ENCODE measurements at regions not wholly inside any gene's neighbourhood (a gene's known extent, or its start where the extent isn't known, plus 50 kb on each side); places are given as distances from the start of the nearest gene placed in this dataset.
A peak's percentile ranks its signal among the peaks of the same experiment; 100 is the strongest.

DNA sequence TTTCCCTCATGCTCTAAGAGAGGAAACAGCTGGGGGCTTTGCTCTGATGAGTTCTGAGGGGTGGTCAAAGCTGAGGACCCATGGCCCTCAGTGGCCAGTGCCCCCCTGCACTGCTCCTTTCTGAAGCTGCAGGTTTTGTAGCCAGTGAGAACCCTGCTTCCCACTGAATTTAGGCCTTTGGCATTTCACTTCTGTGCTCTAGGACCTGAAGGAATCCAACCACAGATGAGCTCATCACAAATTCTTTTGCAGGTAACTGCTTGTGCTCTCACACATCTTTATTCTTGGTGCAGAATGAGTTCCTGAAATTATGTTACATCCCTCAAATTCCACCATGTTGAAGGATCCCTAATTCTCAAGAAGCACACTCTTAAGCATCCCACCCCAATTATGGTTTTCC is 248.7 kb upstream of the IRF2BP2 start:
- H3K4me3 ChIP-seq (replicated peaks; ENCODE audit: low read depth, low read length) = no peak overlapping the region
- TF ChIP-seq CTCF (IDR thresholded peaks at IDR 0.05; ENCODE audit: low read length, missing control alignments) = no peak
- no peak for DNase-seq (ENCODE audit: low read depth)

DNA sequence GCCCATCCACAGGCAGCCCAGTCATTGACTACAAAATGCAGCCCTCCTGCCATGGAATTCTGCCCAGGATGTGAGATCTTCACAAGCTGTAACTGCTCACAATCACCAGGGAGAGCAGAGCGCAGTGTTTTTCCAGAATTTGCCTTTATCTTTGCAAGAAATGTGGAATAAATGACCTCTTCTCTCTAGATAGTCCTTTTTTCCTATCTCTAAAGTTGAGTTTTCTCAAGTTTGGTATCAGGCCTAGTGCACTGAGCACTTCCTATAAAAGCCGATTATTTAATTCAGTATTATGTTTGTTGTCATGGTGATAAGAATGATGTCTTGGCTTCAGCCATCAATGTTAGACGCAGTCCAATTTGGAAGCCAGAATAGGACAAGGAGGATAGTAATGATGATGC is 246.9 kb upstream of the IRF2BP2 start:
- peak; percentile 44 for DNase-seq (ENCODE audit: low read depth)
- TF ChIP-seq CTCF (IDR thresholded peaks at IDR 0.05; ENCODE audit: low read length, missing control alignments) = no peak

DNA sequence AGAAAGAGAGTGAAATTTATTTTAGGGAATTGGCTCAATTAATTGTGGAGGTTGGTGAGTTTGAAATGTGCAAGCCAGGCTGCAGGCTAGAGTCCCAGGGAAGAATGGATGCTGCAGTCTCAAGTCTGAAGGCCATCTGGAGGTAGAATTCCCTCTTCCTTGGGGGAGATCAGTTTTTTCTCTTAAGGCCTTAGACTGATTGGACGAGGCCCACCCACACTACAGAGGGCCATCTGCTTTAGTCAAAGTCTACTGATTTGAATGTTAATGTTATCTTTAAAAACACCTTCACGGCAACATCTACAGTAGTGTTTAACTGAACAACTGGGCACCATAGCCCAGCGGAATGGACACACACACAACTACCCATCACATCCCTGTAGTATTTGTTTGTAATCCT is 245.9 kb upstream of the IRF2BP2 start:
- no peak overlapping the region for H3K4me3 ChIP-seq (replicated peaks; ENCODE audit: low read depth, low read length)
- no peak for DNase-seq (ENCODE audit: low read depth)
- no peak for TF ChIP-seq CTCF (IDR thresholded peaks at IDR 0.05; ENCODE audit: low read length, missing control alignments)

More for the DNA sequence above, 246.9 kb upstream of the IRF2BP2 start:
- H3K4me3 ChIP-seq (replicated peaks; ENCODE audit: low read depth, low read length) = no peak overlapping the region

- H3K4me3 ChIP-seq (replicated peaks; ENCODE audit: low read depth, low read length) = no peak overlapping the region
- no peak for DNase-seq (ENCODE audit: low read depth)
- TF ChIP-seq CTCF (IDR thresholded peaks at IDR 0.05; ENCODE audit: low read length, missing control alignments) = no peak
Observed at GRCh38 chr1:234854645-234855039, 244.7 kb upstream of the IRF2BP2 start.

- no peak for TF ChIP-seq CTCF (IDR thresholded peaks at IDR 0.05; ENCODE audit: low read length, missing control alignments)
- no peak for DNase-seq (ENCODE audit: low read depth)
Observed at GRCh38 chr1:234853906-234854644, 244.1 kb upstream of the IRF2BP2 start.

GRCh38 chr1:234852659-234853058 is 242.7 kb upstream of the IRF2BP2 start:
- no peak for TF ChIP-seq CTCF (IDR thresholded peaks at IDR 0.05; ENCODE audit: low read length, missing control alignments)
- H3K4me3 ChIP-seq (replicated peaks; ENCODE audit: low read depth, low read length) = no peak overlapping the region
- DNase-seq (ENCODE audit: low read depth) = no peak

More at GRCh38 chr1:234853906-234854644, 244.1 kb upstream of the IRF2BP2 start:
- no peak overlapping the region for H3K4me3 ChIP-seq (replicated peaks; ENCODE audit: low read depth, low read length)
